ENCODE measurements at regions not wholly inside any gene's neighbourhood (a gene's known extent, or its start where the extent isn't known, plus 50 kb on each side); places are given as distances from the start of the nearest gene placed in this dataset.
A peak's percentile ranks its signal among the peaks of the same experiment; 100 is the strongest.
"Not testable (repeated sequence)": the region's sequence is repeated elsewhere in the genome, so short reads cannot be mapped to it uniquely, and the experiment has no call there.

DNA sequence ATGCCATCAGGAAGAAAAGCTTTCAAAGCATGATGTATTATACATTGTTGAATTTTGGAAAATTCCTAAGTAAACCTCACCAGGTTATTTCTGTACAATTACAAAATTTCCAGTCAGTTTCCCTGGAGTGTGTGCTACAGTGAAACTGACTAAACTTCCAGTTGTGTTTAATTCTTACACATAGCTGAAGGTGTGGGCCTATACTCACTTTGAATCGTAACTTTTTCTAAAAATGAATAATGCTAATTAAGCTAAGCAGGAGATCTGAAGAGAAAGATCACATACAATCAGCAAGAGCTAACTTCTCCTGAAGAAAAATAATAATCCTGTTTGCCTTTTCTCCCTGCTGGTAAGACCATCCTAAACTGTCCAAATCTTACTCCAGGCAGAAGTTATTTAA lies 537.2 kb upstream of the PBX1 start:
- DNase-seq, result no peak

DNA sequence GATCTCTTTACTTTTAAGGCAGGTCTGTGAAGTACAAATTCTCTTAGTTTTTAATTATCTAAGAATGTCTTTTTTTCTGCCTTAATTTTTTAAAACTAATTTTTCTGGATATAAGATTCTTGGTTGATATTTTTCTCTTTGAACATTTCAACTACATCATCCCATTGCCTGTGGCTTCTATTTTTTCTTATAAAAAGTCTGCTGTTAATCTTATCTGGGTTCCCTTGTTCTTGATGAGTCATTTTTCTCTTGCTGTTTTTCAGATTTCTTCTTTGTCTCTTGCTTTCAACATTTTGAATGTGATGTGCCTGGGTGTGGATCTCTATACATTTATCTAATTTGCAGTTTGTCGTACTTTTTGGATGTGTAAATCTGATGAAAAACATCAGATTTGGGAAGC lies 525.2 kb upstream of the PBX1 start:
- DNase-seq, result no peak

GRCh38 chr1:164040754-164041153 lies 518.2 kb upstream of the PBX1 start:
- DNase-seq, result no peak

- no peak for DNase-seq
Measured at GRCh38 chr1:164051782-164052181, 507.2 kb upstream of the PBX1 start.

DNA sequence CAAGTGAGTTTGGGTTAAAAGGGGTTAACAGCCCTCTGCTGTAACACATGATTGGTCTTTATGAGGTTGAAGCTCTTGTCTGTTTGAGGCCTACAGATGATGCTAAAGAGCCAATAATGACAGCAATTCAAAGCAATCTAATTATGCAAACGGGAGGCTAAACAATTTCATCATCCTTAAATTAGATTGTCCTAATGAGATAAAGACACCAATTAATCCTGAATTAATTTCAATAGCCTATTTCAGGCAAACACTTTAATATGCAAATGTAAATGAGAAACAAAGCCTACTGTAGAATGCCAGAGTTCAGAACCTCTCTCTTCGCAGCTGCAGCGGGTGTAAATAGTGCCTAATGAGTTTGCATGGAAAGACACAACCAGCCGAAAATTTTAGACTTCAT lies 504.7 kb upstream of the PBX1 start:
- no peak for DNase-seq

DNA sequence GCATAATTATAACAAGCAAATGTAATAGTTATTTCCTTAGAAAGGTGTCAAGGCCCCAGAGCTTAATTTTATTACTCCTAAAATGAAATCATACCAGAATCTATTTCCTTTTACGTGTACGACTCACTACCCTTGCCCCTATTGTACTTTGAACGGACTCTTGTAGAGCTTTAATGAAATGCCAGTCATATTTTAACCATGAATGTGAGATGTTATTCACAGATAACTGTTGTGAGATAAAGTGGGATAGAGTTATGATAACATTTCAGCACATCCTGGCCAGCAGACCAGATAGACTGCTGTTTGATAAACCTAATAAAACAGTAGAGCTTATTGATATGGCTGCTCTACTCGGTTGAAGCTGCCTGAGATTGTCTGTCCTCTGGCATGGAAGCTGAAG lies 500.8 kb upstream of the PBX1 start:
- no peak for DNase-seq

- DNase-seq, result no peak
Measured at GRCh38 chr1:164061528-164061927, 497.5 kb upstream of the PBX1 start.

- DNase-seq, result no peak
Measured at GRCh38 chr1:164064501-164064900, 494.5 kb upstream of the PBX1 start.

DNA sequence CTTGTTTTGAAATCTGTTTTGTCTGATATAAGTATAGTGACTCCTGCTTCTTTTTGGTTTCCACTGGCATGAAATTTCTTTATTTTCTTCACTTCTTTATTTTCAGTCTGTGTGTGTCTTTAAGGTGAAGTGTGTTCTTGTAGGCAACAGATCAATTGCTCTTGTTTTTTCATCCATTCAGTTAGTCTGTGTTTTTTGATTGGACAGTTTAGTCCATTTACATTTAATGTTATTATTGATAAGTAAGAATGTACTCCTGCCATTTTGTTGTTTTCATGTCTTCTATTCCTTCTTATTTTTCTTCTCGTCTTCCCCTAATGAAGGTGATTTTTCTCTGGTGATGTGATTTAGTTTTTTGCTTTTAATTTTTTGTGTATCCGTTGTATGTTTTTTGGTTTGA lies 487.7 kb upstream of the PBX1 start:
- DNase-seq, result no peak

DNA sequence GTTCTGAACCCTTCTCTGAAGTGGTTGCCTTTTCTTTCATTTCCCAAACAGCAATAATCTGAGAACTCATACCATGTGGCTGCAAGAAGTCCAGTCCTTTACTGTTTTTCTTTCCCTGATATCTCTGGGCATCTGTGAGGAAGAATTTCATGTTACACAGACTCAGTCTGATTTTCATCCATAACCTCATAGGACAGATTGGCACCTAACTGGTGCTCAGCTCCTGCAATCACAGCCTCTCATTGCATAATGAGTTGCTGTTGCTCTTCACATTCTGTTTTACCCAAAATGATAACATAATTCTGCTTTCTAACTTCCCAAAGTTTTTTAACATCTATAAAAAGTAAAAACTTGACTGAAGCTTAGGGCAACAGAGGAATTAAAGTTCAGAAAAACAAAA lies 472.2 kb upstream of the PBX1 start:
- no peak for DNase-seq

GRCh38 chr1:164087906-164088453 lies 471.0 kb upstream of the PBX1 start:
- no peak for DNase-seq

DNA sequence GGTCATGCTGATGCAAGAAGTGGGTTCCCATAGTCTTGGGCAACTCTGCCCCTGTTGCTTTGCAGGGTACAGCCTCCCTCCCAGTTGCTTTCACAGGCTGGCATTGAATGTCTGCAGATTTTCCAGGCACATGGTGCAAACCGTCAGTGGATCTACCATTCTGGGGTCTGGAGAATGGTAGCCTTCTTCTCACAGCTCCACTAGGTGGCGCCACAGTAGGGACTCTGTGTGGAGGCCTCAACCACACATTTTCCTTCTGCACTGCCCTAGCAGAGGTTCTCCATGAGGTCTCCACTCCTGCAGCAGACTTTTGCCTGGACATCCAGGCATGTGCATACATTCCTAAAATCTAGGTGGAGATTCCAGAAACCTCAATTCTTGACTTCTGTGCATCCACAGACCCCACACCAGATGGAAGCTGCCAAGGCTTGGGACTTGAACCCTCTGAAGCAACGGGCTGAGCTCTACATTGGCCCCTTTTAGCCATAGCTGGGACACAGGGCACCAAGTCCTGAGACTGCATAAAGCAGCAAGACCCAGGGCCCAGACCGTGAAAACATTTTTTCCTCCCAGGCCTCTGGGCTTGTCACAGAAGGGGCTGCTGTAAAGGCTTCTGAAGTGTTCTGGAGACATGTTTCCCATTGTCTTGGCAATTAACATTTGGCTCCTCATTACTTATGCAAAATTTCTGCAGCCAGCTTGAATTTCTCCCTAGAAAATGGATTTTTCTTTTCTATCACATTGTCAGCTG lies 466.2 kb upstream of the PBX1 start:
- peak; percentile 1 to 17 (median 10) for DNase-seq

DNA sequence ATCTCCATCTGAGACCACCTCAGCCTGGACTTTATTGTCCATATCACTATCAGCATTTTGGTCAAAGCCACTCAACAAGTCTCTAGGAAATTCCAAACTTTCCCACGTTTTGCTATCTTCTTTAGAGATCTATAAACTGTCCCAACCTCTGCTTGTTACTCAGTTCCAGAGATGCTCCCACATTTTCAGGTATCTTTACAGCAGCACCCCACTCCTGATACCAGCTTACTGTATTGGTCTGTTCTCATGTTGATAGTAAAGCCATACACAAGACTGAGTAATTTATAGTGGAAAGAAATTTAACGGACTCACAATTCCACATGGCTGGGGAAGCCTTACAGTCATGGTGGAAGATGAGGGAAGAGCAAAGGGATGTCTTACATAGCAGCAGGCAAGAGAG lies 465.4 kb upstream of the PBX1 start:
- DNase-seq, result no peak

DNA sequence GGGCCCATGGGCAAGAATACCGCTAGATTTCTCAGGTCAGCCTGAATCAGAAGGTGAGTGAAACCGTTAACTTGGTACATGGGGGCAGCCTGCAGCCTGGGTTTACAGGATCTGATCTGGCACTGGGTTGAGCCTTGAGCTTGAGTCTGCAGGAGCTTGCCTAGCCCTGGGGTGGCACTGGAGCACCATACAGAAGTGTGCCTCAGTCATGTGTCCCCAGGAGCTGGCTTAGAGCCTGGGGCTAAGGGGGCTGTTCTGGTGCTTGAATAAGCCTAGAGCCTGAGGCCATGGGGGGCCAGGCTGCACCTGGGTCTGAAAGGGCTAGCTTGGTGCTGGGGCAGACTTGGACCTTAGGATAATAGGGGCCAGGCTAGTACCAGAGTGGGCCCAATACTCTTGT lies 457.2 kb upstream of the PBX1 start:
- no peak for DNase-seq

DNA sequence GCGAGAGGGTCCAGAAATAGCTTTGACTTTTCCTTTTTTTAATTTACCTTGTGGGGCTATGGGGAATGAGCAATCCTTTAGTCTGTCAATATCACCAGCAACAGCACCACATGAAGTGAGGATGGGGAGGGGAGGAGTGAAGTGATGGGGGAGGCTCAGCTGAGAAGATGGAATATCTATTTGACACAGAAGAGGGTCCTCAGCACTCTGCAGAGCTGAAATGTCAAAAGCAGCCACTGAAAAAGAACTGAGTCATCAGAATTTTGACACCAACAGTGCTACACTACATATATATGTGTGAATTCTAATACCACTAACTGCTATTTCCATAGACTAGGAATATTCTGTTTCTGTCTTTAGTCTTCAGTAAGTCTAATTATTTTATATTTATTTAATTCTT lies 427.0 kb upstream of the PBX1 start:
- no peak for DNase-seq

DNA sequence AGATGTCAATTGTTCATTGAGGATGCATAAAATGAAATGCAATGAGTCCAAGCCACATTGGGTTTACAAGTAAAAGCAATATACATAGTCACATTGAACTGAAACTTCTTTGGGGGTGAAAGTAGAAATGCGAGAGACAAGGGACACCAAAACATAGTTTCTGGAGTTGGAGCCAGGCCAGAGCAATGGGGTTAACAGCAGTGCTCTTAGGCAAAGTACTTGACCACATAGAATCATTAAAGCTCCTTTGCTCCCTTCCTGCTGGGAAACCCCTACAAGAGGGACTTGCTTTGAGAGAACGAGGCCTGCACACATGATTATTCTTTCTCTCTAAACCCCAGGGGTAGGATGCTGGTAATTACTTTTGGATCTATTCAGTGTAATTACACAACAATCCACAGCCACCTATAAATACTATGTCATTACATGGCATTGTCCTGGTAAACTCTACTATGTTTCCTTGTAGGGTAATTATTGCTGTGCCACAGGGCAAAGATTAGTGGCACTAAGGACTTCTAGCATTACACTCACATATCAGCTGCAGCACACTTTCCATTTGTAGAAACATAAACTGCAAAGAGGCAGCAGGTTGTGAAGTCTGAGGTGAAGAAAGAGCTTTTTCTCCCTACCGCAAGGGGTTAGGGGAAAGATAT lies 421.6 kb upstream of the PBX1 start:
- DNase-seq, result no peak

DNA sequence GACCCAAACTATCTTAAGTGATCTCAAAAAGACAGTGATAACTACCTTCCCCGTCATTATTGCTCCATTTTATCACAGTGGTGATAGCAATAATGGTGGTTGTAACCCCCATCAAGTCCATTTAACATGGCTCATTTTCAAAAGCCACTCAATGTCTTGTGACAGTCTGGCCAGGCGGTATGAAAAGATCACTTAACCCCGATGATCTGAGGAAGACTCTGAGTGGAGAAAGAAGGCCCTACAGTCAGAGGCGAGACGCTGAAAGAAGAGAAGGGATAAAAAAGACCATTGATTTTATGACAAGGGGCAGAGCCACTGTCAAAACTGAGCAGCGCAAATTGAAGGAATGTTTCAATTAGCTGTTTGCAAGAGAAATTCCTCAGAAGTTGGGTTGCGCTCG lies 417.2 kb upstream of the PBX1 start:
- DNase-seq, result no peak

DNA sequence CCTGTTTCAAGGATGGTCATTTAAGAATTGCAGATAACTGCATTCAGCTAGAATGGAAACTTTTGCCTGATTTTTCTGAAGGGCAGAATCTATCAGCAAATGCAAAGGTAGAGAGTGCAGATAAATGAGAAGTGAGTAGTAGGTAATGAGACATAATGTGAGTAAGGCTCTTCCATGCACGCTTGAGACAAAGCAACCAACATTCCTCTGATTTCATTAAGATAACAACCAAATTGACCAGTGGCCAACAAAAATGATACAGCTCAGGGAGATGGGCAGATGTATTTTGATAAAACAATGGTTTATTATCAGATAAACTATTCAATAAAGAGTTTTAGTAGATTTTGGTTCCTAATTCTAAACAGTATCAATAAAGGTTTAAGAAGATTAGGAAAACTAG lies 404.4 kb upstream of the PBX1 start:
- no peak for DNase-seq

GRCh38 chr1:164155347-164155746 lies 403.6 kb upstream of the PBX1 start:
- DNase-seq, result no peak

GRCh38 chr1:164163289-164163849 lies 395.6 kb upstream of the PBX1 start:
- DNase-seq, result no peak

- DNase-seq, result no peak
Measured at GRCh38 chr1:164165466-164165865, 393.5 kb upstream of the PBX1 start.

DNA sequence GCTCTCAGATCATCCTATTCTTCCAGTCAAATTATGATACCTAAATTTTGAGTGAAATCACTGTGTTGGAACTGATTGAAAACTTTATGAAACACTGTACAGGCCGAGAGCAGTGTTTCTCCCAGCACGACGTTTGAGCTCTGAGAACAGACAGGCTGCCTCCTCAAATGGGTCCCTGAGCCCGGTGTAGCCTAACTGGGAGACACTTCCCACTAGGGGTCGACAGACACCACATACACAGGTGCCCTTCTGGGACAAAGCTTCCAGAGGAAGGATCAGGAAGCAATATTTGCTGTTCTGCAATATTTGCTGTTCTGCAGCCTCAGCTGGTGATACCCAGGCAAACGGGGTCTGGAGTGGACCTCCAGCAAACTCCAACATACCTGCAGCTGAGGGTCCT lies 392.5 kb upstream of the PBX1 start:
- not testable (repeated sequence) for DNase-seq

DNA sequence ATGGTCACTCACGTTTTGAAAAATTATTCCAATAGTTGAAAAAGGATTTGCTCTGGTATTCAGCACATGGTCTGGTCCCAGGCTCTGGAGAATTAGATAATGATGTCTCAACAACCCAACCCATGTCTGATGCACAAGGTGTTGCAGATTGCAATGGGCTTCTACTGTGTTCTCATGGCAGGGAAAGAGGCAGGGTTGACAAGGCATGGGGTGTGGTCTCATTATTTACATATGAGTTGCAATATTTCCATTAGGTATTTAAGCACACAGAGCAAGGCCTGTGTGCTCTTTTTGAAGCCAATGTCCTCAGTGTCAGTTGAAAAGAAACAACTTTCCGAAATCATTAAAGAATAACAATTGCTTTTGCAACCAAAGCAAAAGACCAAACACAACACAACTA lies 381.9 kb upstream of the PBX1 start:
- no peak for DNase-seq

DNA sequence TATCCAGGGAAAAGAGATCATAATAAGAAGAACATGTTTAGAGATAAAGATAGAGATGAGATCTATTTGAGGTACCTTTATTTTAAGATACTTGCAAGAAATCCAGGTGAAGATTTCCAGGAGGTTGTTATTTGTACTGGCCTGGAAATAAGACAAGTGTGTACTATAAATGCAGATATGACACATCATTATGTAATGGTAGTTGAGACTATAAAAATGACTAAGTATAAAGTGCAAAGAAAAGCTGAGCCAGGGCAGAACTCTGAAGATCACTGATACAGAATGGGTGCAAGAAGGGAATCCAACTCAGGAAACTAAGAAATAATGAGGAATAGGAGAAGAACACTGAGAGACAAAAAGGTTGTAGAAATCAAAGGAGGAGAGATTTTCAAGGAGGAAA lies 378.2 kb upstream of the PBX1 start:
- DNase-seq, result no peak
